H1 (cell line): ENCODE measurements at regions not wholly inside any gene's neighbourhood (a gene's known extent, or its start where the extent isn't known, plus 50 kb on each side); places are given as distances from the start of the nearest gene placed in this dataset.

Experiments used
- CHD7 ChIP-seq: fragments of 300-600 bp; sonication (generic); IDR thresholded peaks from 2 replicates; pipeline ENCODE4 v1.7.1; 2012; ENCODE audit warnings: low read length, moderate library complexity, mild to moderate bottlenecking, inconsistent platforms; ENCODE audit not compliant: insufficient replicate concordance

GRCh38 chr7:142494021-142494420 lies 236.2 kb upstream of the PRSS58 start (continued):
- TF ChIP-seq CHD7 = no peak
